Suprapubic skin (tissue), 4 donors: ENCODE measurements at regions not wholly inside any gene's neighbourhood (a gene's known extent, or its start where the extent isn't known, plus 50 kb on each side); places are given as distances from the start of the nearest gene placed in this dataset.

Experiments
- DNase-seq, 2 donors: peaks; one replicate each; pipeline ENCODE4 v3.0.0-alpha.2; 2019; ENCODE audit warnings: low spot score in 2 of 2
- H3K27ac ChIP-seq: fragments of 200-600 bp; sonication (generic); one replicate; pipeline ENCODE4 v1.5.1; 2019
- H3K27me3 ChIP-seq: fragments of 200-600 bp; sonication (generic); one replicate; pipeline ENCODE4 v1.5.1; 2019
- H3K36me3 ChIP-seq: fragments of 200-600 bp; sonication (generic); one replicate; pipeline ENCODE4 v1.5.1; 2019
- H3K4me1 ChIP-seq: fragments of 200-600 bp; sonication (generic); one replicate; pipeline ENCODE4 v1.5.1; 2019
- H3K4me3 ChIP-seq: fragments of 200-600 bp; sonication (generic); one replicate; pipeline ENCODE4 v1.5.1; 2019; ENCODE audit warnings: mild to moderate bottlenecking
- H3K9me3 ChIP-seq: fragments of 200-600 bp; sonication (generic); one replicate; pipeline ENCODE4 v1.5.1; 2019
- CTCF ChIP-seq, 2 donors: fragments of 200-600 bp in 1 of 2; fragments of 450-650 bp in 1 of 2; sonication (generic) in 1 of 2; IDR thresholded peaks; one replicate each; pipeline ENCODE4 v1.5.1; 2016 to 2019; ENCODE audit warnings: antibody characterized with exemption in 2 of 2, mild to moderate bottlenecking in 1 of 2, moderate library complexity in 1 of 2
- EP300 ChIP-seq: sonication (generic); formaldehyde crosslinking; IDR thresholded peaks from one replicate; pipeline ENCODE4 v1.6.1; 2017; ENCODE audit warnings: antibody characterized with exemption
- POLR2A ChIP-seq, 2 donors: fragments of 450-650 bp; IDR thresholded peaks; one replicate each; pipeline ENCODE4 v1.6.1; 2017; ENCODE audit warnings: antibody characterized with exemption in 2 of 2, mild to moderate bottlenecking in 2 of 2, moderate library complexity in 2 of 2
- POLR2AphosphoS5 ChIP-seq, 3 donors: sonication (generic); formaldehyde crosslinking; IDR thresholded peaks; one replicate each; pipeline ENCODE4 v1.6.1; 2017; ENCODE audit warnings: antibody characterized with exemption in 3 of 3
- WGBS: methylation state at CpG from one replicate; pipeline ENCODE4 v1.1.5; 2018; 5-methylcytosine and 5-hydroxymethylcytosine counted together

GRCh38 chr10:27451054-27451453 lies 53.0 kb upstream of the RAB18 start:
- Histone ChIP-seq H3K4me3 (no peak overlapping the region), H3K36me3 (no peaks in the 10 kb centered on the region), H3K4me1 (peaks cover 4% of the 10 kb centered on the region), H3K27ac (no peak overlapping the region), H3K9me3 (no peaks in the 10 kb centered on the region), H3K27me3 (no peaks in the 10 kb centered on the region)
- DNase-seq = no peak
- no peak for TF ChIP-seq POLR2AphosphoS5 (IDR thresholded peaks at IDR 0.05)
- TF ChIP-seq EP300 = no peak
- no peak for TF ChIP-seq POLR2A (IDR thresholded peaks at IDR 0.05)
- TF ChIP-seq CTCF (IDR thresholded peaks at IDR 0.05) = no peak
- WGBS = 78% methylated on average over 6 of the region's 6 CpGs

DNA sequence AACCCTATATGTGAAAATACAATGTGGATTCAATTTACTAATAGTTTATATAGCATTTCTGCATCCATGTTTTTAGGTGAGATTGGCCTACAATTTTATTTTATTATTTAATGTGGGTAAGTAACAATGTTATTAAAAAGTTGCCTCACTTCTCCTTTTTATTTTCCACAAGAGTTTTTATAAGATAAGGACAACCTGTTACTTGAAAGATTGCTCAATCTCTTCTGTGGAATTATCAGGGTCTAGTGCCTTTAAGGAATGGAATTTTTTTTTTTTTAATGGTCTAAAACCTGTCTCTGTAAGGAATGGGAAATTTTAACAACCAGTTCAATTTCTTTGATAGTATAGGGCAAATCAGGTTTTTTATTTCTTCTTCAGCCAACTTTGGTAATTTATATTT lies 53.9 kb upstream of the RAB18 start:
- Histone ChIP-seq H3K4me3 (no peak overlapping the region), H3K27ac (no peak overlapping the region), H3K4me1 (peaks cover 4% of the 10 kb centered on the region), H3K36me3 (no peaks in the 10 kb centered on the region), H3K27me3 (no peaks in the 10 kb centered on the region), H3K9me3 (no peaks in the 10 kb centered on the region)
- no peak for DNase-seq
- TF ChIP-seq CTCF (IDR thresholded peaks at IDR 0.05) (no peak), EP300 (no peak), POLR2AphosphoS5 (IDR thresholded peaks at IDR 0.05) (no peak), POLR2A (IDR thresholded peaks at IDR 0.05) (no peak)

GRCh38 chr10:27449571-27449970 lies 54.5 kb upstream of the RAB18 start:
- H3K9me3 ChIP-seq = no peaks in the 10 kb centered on the region
- WGBS = 63% methylated on average over 4 of the region's 4 CpGs
- H3K4me1 ChIP-seq = peaks cover 4% of the 10 kb centered on the region
- no peak for TF ChIP-seq EP300
- TF ChIP-seq POLR2A (IDR thresholded peaks at IDR 0.05) = no peak
- TF ChIP-seq CTCF (IDR thresholded peaks at IDR 0.05) = no peak
- no peak for TF ChIP-seq POLR2AphosphoS5 (IDR thresholded peaks at IDR 0.05)
- no peak for DNase-seq
- H3K27ac ChIP-seq = no peak overlapping the region
- H3K4me3 ChIP-seq = no peak overlapping the region
- no peaks in the 10 kb centered on the region for H3K36me3 ChIP-seq
- H3K27me3 ChIP-seq = no peaks in the 10 kb centered on the region

- Histone ChIP-seq H3K36me3 (no peaks in the 10 kb centered on the region), H3K4me3 (no peak overlapping the region), H3K27me3 (no peaks in the 10 kb centered on the region), H3K27ac (no peak overlapping the region), H3K9me3 (no peaks in the 10 kb centered on the region), H3K4me1 (peaks cover 4% of the 10 kb centered on the region)
- 87% methylated on average over 2 of the region's 2 CpGs for WGBS
- no peak for DNase-seq
- no peak for TF ChIP-seq CTCF (IDR thresholded peaks at IDR 0.05)
- TF ChIP-seq POLR2A (IDR thresholded peaks at IDR 0.05) = no peak
- no peak for TF ChIP-seq EP300
- no peak for TF ChIP-seq POLR2AphosphoS5 (IDR thresholded peaks at IDR 0.05)
These were observed 55.2 kb upstream of the RAB18 start for GRCh38 chr10:27448921-27449320.

DNA sequence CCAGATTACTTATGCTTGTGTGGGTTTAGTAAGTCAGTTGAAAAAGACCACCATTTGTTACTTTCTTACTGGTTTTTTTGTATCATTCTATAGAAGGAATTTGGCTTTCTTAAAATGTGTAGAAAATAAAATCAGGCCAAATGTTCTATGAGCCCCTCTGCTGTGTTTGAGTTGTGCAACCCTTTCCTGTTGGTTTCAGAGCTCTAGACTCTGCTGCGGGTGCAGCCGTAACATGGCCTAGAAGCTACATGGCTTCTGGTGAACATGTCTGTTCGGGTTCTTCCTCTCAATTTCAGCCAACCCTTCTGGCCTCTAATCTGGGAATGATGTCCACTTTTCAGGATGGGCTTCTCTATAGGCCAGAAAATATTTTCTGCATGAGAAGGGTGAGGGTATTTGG lies 56.6 kb upstream of the RAB18 start:
- TF ChIP-seq POLR2A (IDR thresholded peaks at IDR 0.05) = no peak
- no peak for TF ChIP-seq EP300
- no peak for TF ChIP-seq POLR2AphosphoS5 (IDR thresholded peaks at IDR 0.05)
- no peak for TF ChIP-seq CTCF (IDR thresholded peaks at IDR 0.05)
- H3K36me3 ChIP-seq = no peaks in the 10 kb centered on the region
- no peak for DNase-seq
- no peaks in the 10 kb centered on the region for H3K9me3 ChIP-seq
- no peak overlapping the region for H3K27ac ChIP-seq
- H3K4me3 ChIP-seq = no peak overlapping the region
- WGBS = 87% methylated on average over 3 of the region's 3 CpGs
- H3K4me1 ChIP-seq = peaks cover 4% of the 10 kb centered on the region
- H3K27me3 ChIP-seq = no peaks in the 10 kb centered on the region
